CD1c-positive myeloid dendritic cell (primary cell): ENCODE measurements at regions not wholly inside any gene's neighbourhood (a gene's known extent, or its start where the extent isn't known, plus 50 kb on each side); places are given as distances from the start of the nearest gene placed in this dataset.

Experiments used
- DNase-seq: peaks from one replicate; pipeline ENCODE4 v3.0.0-alpha.2; 2016; ENCODE audit errors: extremely low spot score

DNA sequence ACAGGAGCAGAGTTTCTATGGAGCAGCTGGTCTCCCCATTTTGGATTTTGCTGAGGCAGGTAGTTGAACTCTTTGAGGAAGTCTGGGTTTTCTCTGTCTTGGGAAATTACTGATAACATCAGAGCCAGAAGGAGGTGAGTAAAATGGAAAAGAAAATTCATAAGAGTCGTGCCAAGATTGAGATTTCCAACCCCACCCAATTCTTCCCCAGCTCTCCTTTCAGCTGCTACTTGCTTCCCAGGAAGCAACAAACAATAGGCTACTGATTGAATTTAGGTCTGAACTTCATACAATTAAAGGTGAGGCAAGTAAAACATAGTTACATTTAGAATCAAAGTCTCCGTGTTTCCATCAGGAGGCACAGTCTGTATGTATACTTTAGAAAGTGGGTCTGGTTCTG lies 54.6 kb upstream of the EOLA2 start:
- DNase-seq: no peak

- DNase-seq: no peak
Observed at GRCh38 chrX:149993989-149994388, 55.7 kb upstream of the EOLA2 start.

GRCh38 chrX:149996515-149996914 lies 58.2 kb upstream of the EOLA2 start:
- DNase-seq: no peak

DNA sequence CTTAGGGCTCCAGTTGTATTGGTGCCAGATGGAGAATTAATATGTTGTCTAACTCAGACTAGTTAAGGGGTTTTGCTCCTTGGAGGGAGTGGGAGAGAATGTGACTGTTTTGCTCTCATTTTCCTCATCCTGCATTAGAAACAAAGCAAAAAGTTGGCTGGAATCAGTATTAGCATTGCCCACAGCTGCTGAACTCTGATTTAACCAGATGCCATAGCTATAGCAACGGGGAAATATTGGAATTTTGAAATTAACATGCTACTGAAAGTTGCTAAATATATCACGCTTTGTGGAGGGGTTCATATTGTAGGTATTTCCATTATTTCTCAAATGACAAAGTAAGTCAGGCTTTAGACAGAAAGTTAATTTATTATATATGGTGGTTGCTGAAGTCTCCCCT lies 66.7 kb upstream of the EOLA2 start:
- DNase-seq: no peak

GRCh38 chrX:150007356-150007755 lies 69.1 kb upstream of the EOLA2 start:
- no peak for DNase-seq

DNA sequence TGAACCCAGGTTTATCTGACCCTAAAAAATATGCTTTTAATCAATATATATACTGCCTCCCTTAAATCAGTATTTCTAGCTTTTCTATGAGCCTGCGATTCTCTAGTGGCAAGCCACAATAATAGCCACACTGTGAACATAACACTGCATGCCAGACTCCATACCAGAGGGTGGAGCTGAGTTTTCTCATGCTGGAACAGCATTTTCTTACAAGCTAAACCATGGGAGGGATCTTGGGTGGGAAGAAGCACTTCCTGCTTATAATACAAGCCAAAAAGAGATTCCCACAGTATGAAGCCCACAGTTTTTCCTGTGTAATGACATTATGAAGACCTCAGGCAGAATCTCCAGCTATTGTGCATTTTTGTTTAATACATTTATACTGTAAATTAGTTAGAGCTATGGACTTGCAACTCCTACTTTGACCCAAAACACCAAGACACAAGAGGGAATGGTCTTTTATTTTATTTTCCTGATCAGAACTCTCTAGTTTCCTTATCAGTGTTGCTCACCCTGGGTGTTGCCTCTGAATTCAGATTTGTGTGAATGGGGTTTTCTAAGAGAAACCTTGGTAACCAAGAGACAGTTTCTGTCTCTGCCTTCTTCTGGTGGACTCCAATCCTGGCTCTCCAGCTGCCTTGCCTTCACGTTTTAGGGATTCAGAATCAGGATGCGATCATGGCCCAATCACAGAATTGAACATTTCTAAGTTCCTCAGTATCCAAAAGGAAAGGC lies 74.5 kb upstream of the EOLA2 start:
- DNase-seq: no peak

- no peak for DNase-seq
Observed at GRCh38 chrX:150014525-150014924, 76.2 kb upstream of the EOLA2 start.

DNA sequence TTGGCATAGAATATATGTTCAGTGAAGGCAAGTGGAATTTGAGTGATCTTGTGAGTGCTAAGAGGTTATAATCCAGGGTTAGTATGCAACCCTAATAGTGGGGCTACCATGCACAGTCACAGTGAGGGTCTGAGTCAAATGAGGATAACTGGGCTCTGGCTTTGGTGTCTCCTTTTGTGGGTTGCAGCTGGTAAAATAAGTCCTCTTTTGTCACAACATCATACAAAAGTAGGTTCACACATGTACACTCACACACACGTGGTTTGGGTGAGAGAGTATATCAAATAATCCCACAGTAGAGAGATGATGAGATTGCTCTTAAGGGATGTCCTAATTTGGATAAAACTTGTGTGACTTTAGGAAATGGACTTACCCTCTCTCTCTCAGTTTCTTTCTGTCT lies 79.6 kb upstream of the EOLA2 start:
- no peak for DNase-seq

- no peak for DNase-seq
Observed at GRCh38 chrX:150018931-150019361, 80.7 kb upstream of the EOLA2 start.

DNA sequence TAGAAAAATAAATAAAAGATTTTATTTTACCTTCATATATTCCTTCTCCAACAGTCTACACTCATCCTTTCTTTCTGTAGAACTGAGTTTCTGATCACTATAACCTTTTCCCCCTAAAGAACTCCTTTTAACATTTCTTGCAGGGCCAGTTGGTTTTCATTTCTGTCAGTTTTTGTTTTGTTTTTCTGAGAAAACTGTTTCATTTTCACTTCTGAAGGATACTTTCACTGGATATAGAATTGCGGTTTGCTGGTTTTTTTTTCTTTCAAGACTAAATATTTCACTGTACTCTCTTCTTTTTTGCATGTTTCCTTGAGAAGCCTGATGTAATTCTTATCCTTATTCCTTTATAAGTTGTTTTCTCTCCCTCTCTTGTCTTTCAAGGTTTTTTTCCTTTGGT lies 90.4 kb upstream of the EOLA2 start:
- DNase-seq: no peak

DNA sequence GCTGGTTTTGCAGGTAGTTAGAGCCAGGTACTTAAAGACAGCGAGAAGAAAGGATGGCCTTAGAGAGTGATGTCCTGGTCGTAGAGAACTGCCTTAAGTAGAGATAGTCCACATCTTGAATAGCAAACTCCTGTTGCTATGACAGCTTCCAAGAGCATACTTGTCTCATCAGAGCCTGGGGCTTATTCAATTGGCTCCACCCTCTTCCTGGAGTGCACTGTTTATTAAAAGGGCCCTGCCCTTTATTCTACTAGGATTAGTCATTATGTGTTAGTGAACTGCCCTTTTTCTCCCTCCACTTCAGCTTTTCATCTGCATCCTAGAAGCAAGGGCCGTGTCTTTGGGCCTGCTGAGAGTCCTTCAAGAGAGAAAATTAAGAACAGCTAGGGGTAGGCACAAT lies 94.5 kb upstream of the EOLA2 start:
- no peak for DNase-seq

DNA sequence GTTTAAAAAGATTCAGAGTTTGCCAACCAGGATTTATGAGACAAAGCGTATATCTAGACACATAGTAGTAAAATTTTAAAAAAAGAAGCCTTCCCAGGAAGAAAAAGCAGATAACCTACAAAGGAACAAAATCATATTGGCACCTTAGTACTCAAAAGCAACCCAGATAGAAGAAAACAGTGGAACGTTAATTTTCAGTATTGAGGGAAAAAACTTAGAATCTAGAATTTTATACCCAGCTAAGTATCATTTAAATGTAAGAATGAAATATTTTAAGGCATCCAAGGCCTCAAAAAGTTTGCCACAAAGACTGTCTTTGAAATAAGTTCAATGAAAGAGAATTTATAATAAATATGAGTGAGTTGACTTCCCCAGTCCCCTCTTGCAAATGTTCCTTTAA lies 96.5 kb upstream of the EOLA2 start:
- DNase-seq: no peak

- DNase-seq: no peak
Observed at GRCh38 chrX:150035531-150035930, 97.2 kb upstream of the EOLA2 start.

GRCh38 chrX:150036181-150036580 lies 97.9 kb upstream of the EOLA2 start:
- DNase-seq: no peak

DNA sequence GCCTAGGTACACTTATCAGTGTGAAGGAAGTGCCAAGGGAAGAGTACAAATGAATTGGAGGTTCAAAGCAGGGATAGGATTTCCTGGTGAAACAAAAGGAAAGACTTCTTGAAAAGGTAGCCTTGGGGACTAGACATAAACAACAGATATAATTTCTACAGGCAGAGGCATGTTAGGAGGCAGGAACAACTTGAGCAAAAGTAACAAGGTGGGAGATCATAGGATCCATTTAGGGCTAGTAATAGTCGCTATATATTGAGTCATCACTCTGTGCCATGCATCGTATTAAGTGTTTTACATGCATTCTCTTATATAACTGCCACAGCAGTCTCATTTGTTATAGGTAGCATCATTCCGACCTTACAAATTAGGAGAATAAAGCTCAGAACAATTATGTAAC lies 98.3 kb upstream of the EOLA2 start:
- no peak for DNase-seq

DNA sequence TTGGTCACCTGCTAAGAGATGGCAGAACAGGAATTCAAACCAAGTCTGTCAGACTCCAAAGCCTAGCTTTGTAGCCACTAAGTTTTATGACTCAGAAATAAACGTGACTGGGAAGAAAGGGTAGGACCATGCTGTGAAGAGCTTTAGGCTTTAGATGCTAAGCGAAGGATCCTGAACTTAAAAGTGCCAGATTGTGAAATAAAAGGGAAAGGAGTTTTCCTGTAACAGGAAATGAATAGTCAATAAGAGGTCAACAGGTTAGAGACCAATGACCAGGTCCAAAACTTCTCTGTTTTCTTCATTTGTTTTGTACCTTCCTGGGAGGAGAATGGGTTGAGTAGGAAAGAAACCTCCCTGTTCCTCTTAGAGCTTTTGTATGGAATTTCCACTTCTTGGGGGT lies 98.8 kb upstream of the EOLA2 start:
- no peak for DNase-seq

DNA sequence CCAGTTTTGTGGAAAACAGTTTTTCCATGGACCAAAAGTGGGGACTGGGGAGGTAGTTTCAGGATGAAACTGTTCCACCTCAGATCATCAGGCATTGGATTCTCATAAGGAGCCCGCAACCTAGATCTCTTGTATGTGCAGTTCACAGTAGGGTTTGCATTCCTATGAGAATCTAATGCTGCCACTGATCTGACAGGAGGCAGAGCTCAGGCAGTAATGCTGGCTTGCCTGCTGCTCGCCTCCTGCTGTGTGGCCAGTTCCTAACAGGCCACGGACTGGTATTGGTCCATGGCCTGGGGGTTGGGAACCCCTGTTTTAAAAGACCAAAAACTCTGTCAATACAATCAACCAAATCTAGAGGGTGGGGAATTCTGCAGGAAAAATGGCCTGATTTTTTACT lies 100.0 kb upstream of the EOLA2 start:
- DNase-seq: no peak

- no peak for DNase-seq
Observed at GRCh38 chrX:150038986-150039599, 100.8 kb upstream of the EOLA2 start.

DNA sequence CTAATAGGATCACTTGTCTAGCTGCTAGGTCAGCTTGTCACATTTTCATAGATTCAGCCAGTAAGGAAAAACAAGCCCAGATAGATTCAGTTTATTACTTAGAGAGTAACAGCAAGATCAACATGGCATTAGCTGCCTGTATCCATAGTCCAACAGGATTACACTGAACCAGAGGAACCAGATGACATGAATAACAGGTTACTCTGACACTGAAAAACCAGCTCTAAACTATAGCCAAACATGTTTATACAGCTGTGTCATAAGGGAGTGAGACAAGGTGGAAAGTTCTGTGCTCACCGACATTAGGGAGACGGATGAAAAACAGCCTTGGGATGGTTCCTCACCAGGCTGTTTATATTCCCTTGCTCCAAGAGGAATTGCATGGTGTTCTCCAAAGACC lies 102.9 kb upstream of the EOLA2 start:
- no peak for DNase-seq

DNA sequence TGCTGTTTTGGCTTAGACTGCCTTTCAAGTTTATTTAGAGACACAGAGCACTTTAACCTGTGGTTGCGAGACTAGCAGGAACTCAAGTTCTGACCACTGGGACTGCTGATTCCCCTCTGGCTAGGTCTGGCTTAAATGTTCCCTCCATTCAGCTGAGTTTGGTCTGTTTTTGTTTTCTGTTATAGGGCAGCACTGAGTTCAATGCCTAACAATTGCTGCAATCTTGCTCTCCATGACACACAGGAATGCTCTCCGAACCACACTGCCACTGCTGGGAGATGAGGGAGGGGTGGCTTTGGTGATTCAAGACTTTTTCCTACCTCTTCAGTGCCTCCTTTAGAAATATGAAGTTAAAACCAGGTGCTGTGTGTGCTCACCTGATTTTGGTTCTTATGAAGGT lies 106.3 kb upstream of the EOLA2 start:
- DNase-seq: no peak

DNA sequence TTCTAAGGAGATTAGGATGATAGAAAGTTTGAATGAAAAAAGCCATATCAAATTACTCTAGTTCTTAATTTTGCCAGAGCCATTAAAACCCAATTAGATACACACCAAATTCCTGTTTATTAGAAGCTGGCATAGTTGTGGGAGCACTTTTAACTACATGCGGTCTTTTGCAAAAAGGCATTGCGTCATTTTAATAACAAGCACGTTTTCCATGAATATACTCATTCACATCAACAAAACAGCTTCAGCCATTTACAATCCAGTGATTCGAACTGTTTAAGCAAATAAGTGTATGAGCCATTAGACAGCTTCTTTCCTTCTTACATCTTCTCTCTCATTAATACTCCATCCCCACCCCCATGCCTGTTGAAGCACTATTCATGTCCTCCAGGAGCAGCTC lies 109.5 kb upstream of the EOLA2 start:
- no peak for DNase-seq

DNA sequence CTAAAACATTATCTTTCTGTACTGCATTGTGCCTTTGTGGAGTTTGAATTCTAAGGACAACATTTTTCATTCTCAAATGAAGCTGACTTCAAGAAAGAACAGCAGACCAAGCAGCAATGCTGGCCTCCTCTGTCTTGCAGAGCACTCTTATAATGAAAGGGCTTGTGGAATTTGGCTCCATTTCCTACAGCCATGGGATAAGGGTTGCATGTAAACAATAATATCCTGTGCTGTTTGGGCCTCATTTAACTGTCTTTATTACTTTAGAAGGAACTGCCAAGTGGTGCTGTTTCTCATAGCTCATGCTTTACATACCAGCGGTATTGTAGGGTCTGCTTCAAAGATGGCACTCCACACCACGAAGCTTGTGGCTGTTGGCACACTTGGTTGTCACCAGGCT lies 111.4 kb upstream of the EOLA2 start:
- DNase-seq: no peak

DNA sequence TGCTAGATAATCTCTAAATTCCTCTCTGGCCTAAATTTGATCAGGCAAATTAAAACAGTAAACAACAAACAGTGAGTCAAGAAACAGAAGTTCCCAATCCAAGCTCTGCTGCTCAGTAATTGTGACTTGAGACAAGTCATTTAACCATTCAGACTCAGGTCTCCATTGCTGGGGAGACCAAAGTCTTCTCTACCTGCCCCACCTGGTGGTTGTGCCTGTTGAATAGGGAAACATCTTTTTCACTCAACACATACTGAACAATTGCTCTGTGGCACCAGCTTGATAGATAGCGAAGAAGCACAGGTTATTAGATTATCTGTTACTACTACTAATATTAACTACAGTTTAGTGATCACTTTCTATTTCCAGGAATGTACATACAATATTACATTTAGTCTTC lies 112.1 kb upstream of the EOLA2 start:
- no peak for DNase-seq

DNA sequence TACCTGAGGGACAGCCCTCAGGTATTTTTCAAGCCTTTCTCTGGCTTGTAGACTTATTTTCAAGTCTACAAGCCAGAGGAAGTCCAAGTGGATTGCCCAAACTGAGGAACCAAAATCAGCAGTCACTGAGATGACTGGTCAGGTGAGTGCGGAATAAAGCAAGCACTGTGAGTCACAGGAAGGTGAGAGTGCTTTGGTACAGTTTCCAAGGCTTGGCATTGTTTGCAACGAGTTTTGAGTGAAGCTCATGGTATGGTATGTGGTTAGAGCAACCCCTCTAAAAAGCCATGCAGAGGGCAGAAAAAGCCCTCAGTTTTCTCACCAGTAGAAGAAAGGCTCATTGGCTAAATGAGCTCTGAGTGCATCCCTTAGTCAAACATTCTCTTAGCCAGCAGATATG lies 112.8 kb upstream of the EOLA2 start:
- no peak for DNase-seq
